IMR-90 (cell line): ENCODE measurements at regions not wholly inside any gene's neighbourhood (a gene's known extent, or its start where the extent isn't known, plus 50 kb on each side); places are given as distances from the start of the nearest gene placed in this dataset.

Experiments
- BHLHE40 ChIP-seq: fragments of 150-350 bp; IDR thresholded peaks from 2 replicates; pipeline ENCODE4 v1.6.1; 2016; ENCODE audit warnings: mild to moderate bottlenecking, low read depth, low read length
- CTCF ChIP-seq: conservative IDR thresholded peaks from 2 replicates; pipeline ENCODE4 v1.5.1; 2012; ENCODE audit warnings: mild to moderate bottlenecking, low read depth, low read length, improper control_type of control experiment
- MXI1 ChIP-seq: IDR thresholded peaks from 2 replicates; pipeline ENCODE4 v1.6.1; 2012; ENCODE audit warnings: low read depth, mild to moderate bottlenecking, low read length, moderate library complexity, borderline replicate concordance
- POLR2A ChIP-seq: IDR thresholded peaks from 2 replicates; pipeline ENCODE4 v1.6.1; 2012; ENCODE audit warnings: mild to moderate bottlenecking, low read depth, low read length
- RCOR1 ChIP-seq: IDR thresholded peaks from 2 replicates; pipeline ENCODE4 v1.6.1; 2012; ENCODE audit warnings: mild to moderate bottlenecking, low read length, improper control_type of control experiment; ENCODE audit not compliant: insufficient replicate concordance

- TF ChIP-seq CTCF (no peak), POLR2A (no peak), MXI1 (no peak), RCOR1 (no peak), BHLHE40 (no peak)
These were observed 613.2 kb upstream of the SLITRK5 start for GRCh38 chr13:87057807-87058520.
